HFF-Myc (cell line): ENCODE measurements at regions not wholly inside any gene's neighbourhood (a gene's known extent, or its start where the extent isn't known, plus 50 kb on each side); places are given as distances from the start of the nearest gene placed in this dataset.

ENCODE experiments used
- DNase-seq: peaks from one replicate; pipeline ENCODE4 v3.0.0-alpha.2; 2011; ENCODE audit warnings: low read depth; ENCODE audit errors: extremely low read depth
- H3K4me3 ChIP-seq: replicated peaks from 2 replicates; pipeline ENCODE4 v1.5.1; 2011; ENCODE audit warnings: low read depth, mild to moderate bottlenecking, control low read depth, low read length
- TF ChIP-seq, protein P1 (sequence below): IDR thresholded peaks from 2 replicates; pipeline ENCODE4 v1.5.1; 2012; ENCODE audit warnings: mild to moderate bottlenecking, low read depth, low read length, control low read depth; ENCODE audit errors: missing control alignments

DNA sequence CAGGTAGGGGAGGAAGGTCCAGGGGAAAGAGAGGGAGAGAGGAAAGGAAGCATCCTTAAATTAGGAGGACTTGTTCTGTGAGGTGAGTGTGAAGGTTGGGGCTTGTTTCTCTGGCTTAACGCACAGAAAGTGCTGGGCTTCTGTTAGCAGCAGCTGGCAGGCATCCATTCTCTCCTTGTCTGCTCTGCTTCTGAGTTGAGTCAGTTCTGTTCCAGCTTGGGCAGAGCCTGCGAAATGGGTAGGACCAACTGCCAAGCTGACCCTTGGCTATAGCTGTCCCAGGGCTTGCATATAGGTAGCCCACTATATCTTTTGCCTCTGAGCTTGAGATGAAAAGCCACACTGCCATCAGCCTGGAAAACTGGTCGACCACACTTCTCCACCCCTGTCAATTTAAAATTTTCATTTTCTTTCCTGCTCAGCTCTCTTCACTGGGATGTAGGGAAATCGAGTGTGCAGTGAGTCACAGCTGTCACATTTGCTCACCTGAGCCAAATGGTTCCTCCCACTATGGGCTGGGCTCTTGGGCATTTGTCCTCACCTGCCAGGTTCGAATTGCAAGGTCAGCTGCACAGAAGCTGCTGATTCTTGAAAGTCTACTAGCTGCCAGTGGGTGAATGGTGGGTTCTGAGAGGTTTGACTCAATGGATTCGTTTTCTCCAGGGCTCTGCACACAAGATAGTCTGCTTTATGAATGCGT, 256.4 kb upstream of the PWP1 start:
- no peak for DNase-seq
- H3K4me3 ChIP-seq = no peak overlapping the region
- TF ChIP-seq, protein P1, sequence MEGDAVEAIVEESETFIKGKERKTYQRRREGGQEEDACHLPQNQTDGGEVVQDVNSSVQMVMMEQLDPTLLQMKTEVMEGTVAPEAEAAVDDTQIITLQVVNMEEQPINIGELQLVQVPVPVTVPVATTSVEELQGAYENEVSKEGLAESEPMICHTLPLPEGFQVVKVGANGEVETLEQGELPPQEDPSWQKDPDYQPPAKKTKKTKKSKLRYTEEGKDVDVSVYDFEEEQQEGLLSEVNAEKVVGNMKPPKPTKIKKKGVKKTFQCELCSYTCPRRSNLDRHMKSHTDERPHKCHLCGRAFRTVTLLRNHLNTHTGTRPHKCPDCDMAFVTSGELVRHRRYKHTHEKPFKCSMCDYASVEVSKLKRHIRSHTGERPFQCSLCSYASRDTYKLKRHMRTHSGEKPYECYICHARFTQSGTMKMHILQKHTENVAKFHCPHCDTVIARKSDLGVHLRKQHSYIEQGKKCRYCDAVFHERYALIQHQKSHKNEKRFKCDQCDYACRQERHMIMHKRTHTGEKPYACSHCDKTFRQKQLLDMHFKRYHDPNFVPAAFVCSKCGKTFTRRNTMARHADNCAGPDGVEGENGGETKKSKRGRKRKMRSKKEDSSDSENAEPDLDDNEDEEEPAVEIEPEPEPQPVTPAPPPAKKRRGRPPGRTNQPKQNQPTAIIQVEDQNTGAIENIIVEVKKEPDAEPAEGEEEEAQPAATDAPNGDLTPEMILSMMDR = no peak

DNA sequence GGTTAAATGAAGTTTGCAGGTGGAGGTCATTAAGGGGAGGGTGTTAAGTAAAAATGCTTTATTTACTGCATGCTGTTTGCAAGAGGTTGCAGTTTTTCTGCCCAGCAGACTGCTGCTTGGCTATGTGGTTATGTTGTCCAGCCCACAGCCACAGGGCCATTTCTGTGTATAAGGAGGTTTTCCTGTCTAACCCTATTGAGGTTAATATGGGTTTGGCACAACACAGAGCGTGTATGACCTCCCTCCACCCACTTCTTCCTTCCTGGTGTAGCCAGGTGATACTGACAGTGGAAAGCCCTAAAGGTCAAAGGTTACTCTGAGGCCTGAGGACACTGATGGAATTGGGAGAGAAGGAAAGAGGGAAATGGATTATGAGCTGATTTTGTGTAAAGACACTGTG, 253.7 kb upstream of the PWP1 start:
- no peak for DNase-seq
- no peak overlapping the region for H3K4me3 ChIP-seq
- TF ChIP-seq, protein P1 = no peak

DNA sequence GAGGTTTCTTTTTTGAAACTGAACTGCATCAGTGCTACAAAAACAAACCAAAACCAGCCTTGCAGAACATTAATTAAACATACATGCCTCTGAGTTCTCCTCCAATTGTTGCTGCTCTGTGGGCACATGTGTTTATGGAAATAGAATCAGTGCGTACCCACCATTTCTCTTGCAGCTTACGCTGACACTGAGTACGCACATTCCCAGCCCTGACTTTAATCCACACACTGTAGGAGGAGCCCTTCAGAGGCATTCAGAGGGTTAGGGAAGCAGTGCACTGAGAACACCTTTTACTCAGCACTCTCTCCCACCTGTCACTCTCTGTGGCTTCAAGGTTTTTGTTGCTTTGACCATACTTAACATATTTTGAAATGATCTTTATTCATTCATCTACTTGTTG, 250.5 kb upstream of the PWP1 start:
- no peak overlapping the region for H3K4me3 ChIP-seq
- no peak for DNase-seq
- TF ChIP-seq, protein P1 = no peak

DNA sequence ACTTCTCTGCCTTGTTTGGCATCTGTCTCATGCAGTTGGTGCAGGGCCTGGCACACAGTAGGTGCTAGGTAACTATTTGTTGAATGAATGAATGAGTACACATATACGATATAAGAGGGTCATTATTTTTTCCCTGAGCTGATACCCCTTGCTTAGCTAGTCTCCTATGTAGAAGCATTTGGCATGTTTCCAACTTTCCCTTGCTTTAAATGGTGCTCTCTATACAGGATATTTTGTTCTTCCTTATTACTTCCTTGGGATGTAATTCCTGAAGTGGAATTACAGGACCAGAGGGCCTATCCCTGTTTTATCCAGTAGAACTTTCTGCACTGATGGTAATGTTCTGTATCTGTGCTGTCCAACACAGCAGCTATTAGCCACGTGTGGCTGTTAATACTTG, 250.1 kb upstream of the PWP1 start:
- TF ChIP-seq, protein P1 = no peak
- no peak overlapping the region for H3K4me3 ChIP-seq
- no peak for DNase-seq

DNA sequence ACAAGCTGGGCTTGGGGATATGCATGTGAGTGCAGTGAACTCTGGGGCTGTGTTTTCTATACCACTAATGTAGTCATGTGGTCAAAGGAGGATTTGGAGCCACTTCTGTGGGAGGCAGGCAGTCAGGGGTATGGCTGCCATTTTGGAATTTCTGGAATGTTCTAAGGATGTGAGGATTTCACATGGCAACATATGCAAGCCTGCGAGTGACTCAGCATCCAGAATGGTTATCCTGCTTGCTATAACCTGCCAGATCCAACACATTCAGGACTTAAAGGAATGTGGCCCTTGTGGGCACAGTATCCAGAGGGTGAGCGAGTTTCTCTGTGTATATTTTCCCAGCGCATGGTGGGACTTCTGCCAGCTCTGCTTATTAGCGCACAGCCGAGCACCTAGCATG, 249.2 kb upstream of the PWP1 start:
- TF ChIP-seq, protein P1 = no peak
- no peak for DNase-seq
- H3K4me3 ChIP-seq = no peak overlapping the region

DNA sequence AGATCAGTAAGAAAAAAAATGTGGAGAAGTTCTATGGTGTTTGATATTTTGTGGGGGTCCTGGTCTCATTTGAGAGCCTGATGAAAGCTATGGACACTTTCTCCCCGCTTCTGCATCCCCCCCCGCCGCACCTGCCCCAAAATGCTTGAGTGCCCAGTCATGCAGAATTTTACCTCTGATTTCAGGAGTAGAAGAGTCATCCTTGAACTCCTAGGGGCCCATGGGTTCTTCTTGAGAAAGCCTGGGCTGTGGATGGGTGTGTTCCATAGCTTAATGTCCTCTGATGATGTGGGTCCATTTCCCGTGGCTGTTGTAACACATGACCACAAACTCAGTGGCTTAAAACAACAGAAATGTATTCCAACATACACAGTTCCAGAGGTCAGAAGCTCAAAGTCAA, 248.8 kb upstream of the PWP1 start:
- no peak for DNase-seq
- TF ChIP-seq, protein P1 = no peak
- H3K4me3 ChIP-seq = no peak overlapping the region

DNA sequence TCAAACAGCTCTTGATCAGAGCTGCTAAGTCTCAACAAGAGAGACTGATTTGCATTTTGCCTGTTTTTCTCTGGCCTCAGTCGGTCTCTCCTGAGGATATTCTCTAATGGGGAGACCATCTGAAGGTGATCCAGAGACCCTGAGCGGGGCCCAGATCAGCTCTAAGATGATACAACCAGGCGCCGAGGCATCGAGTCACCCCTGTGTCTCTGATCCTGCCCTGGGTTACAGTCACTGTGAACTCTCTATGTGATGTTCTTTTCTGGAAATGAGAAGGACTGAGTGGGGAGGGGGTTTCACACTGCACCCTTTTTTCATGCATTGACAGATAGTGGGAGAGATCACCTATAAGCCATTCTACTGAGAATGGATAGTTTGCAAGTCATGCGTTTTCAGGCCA, 247.6 kb upstream of the PWP1 start:
- no peak overlapping the region for H3K4me3 ChIP-seq
- no peak for DNase-seq
- TF ChIP-seq, protein P1 = no peak
